K562 (cell line): ENCODE measurements at regions not wholly inside any gene's neighbourhood (a gene's known extent, or its start where the extent isn't known, plus 50 kb on each side); places are given as distances from the start of the nearest gene placed in this dataset.

Experiments used
- ATAC-seq: fragments of 200-7000 bp; cut with Tn5 transposase; 3 replicates; pipeline ENCODE4 v1.9.1; 2020; ENCODE audit warnings: moderate library complexity
- BruUV-seq: library from RNA; stranded (reverse); fragments of 400-500 nt; replicated peaks from 2 replicates; lab custom pipeline; 2021; lab: Mats Ljungman, UMichigan
- CTCF ChIA-PET: fragments of 300-600 bp; formaldehyde crosslinking; extraction: SDS; loops from one replicate; lab custom pipeline; 2021; ENCODE audit warnings: low intra/inter-chr PET ratio; lab: Yijun Ruan, JAX
- POLR2A ChIA-PET: fragments of 300-600, 350-650 bp; sonication (Branson Sonifier 250); formaldehyde crosslinking; extraction: SDS; loops from one replicate; lab custom pipeline; 2021; ENCODE audit warnings: antibody characterized with exemption, inconsistent platforms; lab: Yijun Ruan, JAX
- DNase-seq, 4 experiments: peaks; one replicate each; pipeline versions ENCODE4 v3.0.0 to v3.0.0-alpha.2; 2011 to 2018; ENCODE audit warnings: low spot score in 3 of 4, mixed read lengths in 3 of 4; ENCODE audit errors: extremely low read depth in 1 of 4
- FAIRE-seq: peaks from 2 replicates; lab custom pipeline; 2011; peaks lifted over from hg19 to GRCh38; lab: Jason Lieb, UNC
- H2AFZ ChIP-seq: 2 replicates; pipeline ENCODE4 v1.6.0; 2011; ENCODE audit warnings: low read depth, low read length, control low read depth, inconsistent platforms
- H3K27ac ChIP-seq: fragments of 200-600 bp; 3 replicates; pipeline ENCODE4 v1.8.0; 2011; ENCODE audit warnings: low read depth, mild to moderate bottlenecking, control low read depth, inconsistent platforms, low read length, moderate library complexity, mixed read lengths; ENCODE audit errors: extremely low read depth
- H3K27me3 ChIP-seq, 2 experiments: fragments of 300-600 bp in 1 of 2; 2 replicates in 1 of 2; 3 replicates in 1 of 2; pipeline versions ENCODE4 v1.6.0 to v1.8.0; 2011; ENCODE audit warnings: inconsistent platforms in 2 of 2, low read length in 2 of 2, mild to moderate bottlenecking in 1 of 2, mixed read lengths in 1 of 2, moderate library complexity in 1 of 2; ENCODE audit not compliant: control insufficient read depth in 2 of 2, insufficient read depth in 2 of 2
- H3K36me3 ChIP-seq: fragments of 300-600 bp; 3 replicates; pipeline ENCODE4 v1.8.0; 2011; ENCODE audit warnings: mild to moderate bottlenecking, low read length, inconsistent platforms; ENCODE audit not compliant: control insufficient read depth, insufficient read depth
- H3K4me1 ChIP-seq, 2 experiments: fragments of 200-600 bp in 1 of 2; replicated peaks in 1 of 2; 2 replicates in 1 of 2; 3 replicates in 1 of 2; pipeline versions ENCODE4 v1.5.1 to v1.8.0; 2011; ENCODE audit warnings: inconsistent platforms in 2 of 2, low read length in 2 of 2, mild to moderate bottlenecking in 1 of 2, mixed read lengths in 1 of 2, moderate library complexity in 1 of 2; ENCODE audit not compliant: control insufficient read depth in 2 of 2, insufficient read depth in 2 of 2
- H3K4me2 ChIP-seq: 2 replicates; pipeline ENCODE4 v1.6.1; 2011; ENCODE audit warnings: low read length, control low read depth, inconsistent platforms, mixed read lengths; ENCODE audit not compliant: insufficient read depth
- H3K4me3 ChIP-seq: fragments of 200-600 bp; sonication (generic), shearing (Covaris generic); 2 replicates; pipeline ENCODE4 v1.5.1; 2016; ENCODE audit warnings: control low read depth, inconsistent platforms
- H3K79me2 ChIP-seq: fragments of 200-600 bp; 3 replicates; pipeline ENCODE4 v1.8.0; 2011; ENCODE audit warnings: low read length, inconsistent platforms; ENCODE audit not compliant: control insufficient read depth, insufficient read depth
- H3K9ac ChIP-seq, 2 experiments: 2 replicates each; pipeline versions ENCODE4 v1.6.0 to v1.6.1; 2011; ENCODE audit warnings: low read depth in 2 of 2, low read length in 2 of 2, control low read depth in 1 of 2, inconsistent platforms in 1 of 2, mild to moderate bottlenecking in 1 of 2, mixed read lengths in 1 of 2; ENCODE audit not compliant: insufficient read depth in 1 of 2
- H3K9me1 ChIP-seq: one replicate; pipeline ENCODE4 v1.6.0; 2011; ENCODE audit warnings: inconsistent platforms, mild to moderate bottlenecking, low read length, moderate library complexity; ENCODE audit not compliant: control insufficient read depth, insufficient read depth
- H3K9me3 ChIP-seq: replicated peaks from 2 replicates; pipeline ENCODE4 v1.5.1; 2011; ENCODE audit warnings: low read depth, low read length, inconsistent platforms; ENCODE audit not compliant: control insufficient read depth, insufficient read depth
- H4K20me1 ChIP-seq: replicated peaks from 2 replicates; pipeline ENCODE4 v1.6.1; 2011; ENCODE audit warnings: low read length, inconsistent platforms, mixed read lengths; ENCODE audit not compliant: control insufficient read depth, insufficient read depth
- CEBPB ChIP-seq: fragments of 450-650 bp; IDR thresholded peaks from 2 replicates; pipeline ENCODE4 v1.6.1; 2016; ENCODE audit warnings: missing genetic modification characterization, missing compliant biosample characterization
- CEBPG ChIP-seq, 3 experiments: fragments of 200-800 bp in 1 of 3; sonication (Bioruptor generic) in 1 of 3; sonication (generic) in 1 of 3; formaldehyde crosslinking in 1 of 3; IDR thresholded peaks in 2 of 3; conservative IDR thresholded peaks in 1 of 3; 2 replicates each; pipeline versions ENCODE4 v1.6.1 to v1.8.0; 2016 to 2022; ENCODE audit warnings: missing compliant biosample characterization in 2 of 3, missing genetic modification characterization in 2 of 3, mild to moderate bottlenecking in 1 of 3, missing genetic modification reagents in 1 of 3
- CLOCK ChIP-seq: fragments of 250-450 bp; sonication (Bioruptor Pico); IDR thresholded peaks from 2 replicates; pipeline ENCODE4 v1.4.0; 2020; ENCODE audit warnings: mild to moderate bottlenecking, moderate library complexity, borderline replicate concordance
- KLF16 ChIP-seq: IDR thresholded peaks from 2 replicates; pipeline ENCODE4 v1.6.1; 2016; ENCODE audit warnings: antibody characterized with exemption
- NR1H2 ChIP-seq: sonication (generic); formaldehyde crosslinking; IDR thresholded peaks from 2 replicates; pipeline ENCODE4 v1.4.0; 2020; ENCODE audit warnings: mild to moderate bottlenecking, missing genetic modification reagents
- OTX1 ChIP-seq: fragments of 450-650 bp; formaldehyde crosslinking; IDR thresholded peaks from 2 replicates; pipeline ENCODE4 v1.4.0; 2022; ENCODE audit warnings: mild to moderate bottlenecking
- THAP7 ChIP-seq: fragments of 250-450 bp; sonication (Bioruptor Pico); IDR thresholded peaks from 2 replicates; pipeline ENCODE4 v1.5.0; 2021
- ZBTB7A ChIP-seq: IDR thresholded peaks from 2 replicates; pipeline ENCODE4 v1.6.1; 2011; ENCODE audit warnings: low read depth, mild to moderate bottlenecking, low read length, moderate library complexity, borderline replicate concordance; ENCODE audit not compliant: control insufficient read depth
- WGBS: fragments of 100-300 bp; shearing (Covaris generic); methylation state at CpG from one replicate; pipeline ENCODE4 v1.1.6; 2016; ENCODE audit warnings: low coverage, mixed read lengths; ENCODE audit not compliant: insufficient coverage; ENCODE audit errors: missing lambda C conversion rate; 5-methylcytosine and 5-hydroxymethylcytosine counted together
- in situ Hi-C: fragments of 300-500 bp; cut with MboI; formaldehyde crosslinking; loops from 4 replicates; pipeline ENCODE4 v1.15.0; 2018; ENCODE audit warnings: inconsistent platforms, mixed read lengths
- intact Hi-C: fragments of 100-400 bp; cut with micrococcal nuclease; formaldehyde crosslinking; loops from 2 replicates; pipeline ENCODE4 v1.14.2; 2022

GRCh38 chr14:22318951-22319350 lies 270.1 kb downstream of the DAD1 start (continued):
- no peak for TF ChIP-seq CLOCK (CRISPR knock-in tag)
- TF ChIP-seq THAP7 (CRISPR knock-in tag): no peak
- TF ChIP-seq OTX1: no peak
- TF ChIP-seq NR1H2 (CRISPR knock-in tag): no peak
- TF ChIP-seq ZBTB7A: no peak

GRCh38 chr14:22316473-22316872 lies 272.6 kb downstream of the DAD1 start:
- no peak overlapping the region for H3K9ac ChIP-seq
- H4K20me1 ChIP-seq: no peaks in the 10 kb centered on the region; the same call in 1 of the 2 replicates
- CTCF ChIA-PET: no interaction called here
- H3K36me3 ChIP-seq: no peaks in the 10 kb centered on the region
- POLR2A ChIA-PET: no interaction called here
- no peaks in the 10 kb centered on the region for H3K9me1 ChIP-seq
- intact Hi-C loops (loop anchor here (5.0 kb wide), 1 partner anchor 156 kb away; no protein-coding TSS in a partner anchor), in situ Hi-C loops (loop anchor here (5.0 kb wide), 1 partner anchor 66 kb away; no protein-coding TSS in a partner anchor)
- H3K4me3 ChIP-seq: no peak overlapping the region
- TF ChIP-seq CEBPB (tag): peak; percentile 73
- no peak for TF ChIP-seq KLF16
- no peak for TF ChIP-seq CEBPG (CRISPR knock-in tag; IDR thresholded peaks at IDR 0.05)
- peak in 1 of 2 experiments; percentile 82; a peak in 2 of 4 replicates for TF ChIP-seq CEBPG (tag; conservative IDR thresholded peaks at IDR 0.05 in 1 of 2, IDR thresholded peaks at IDR 0.05 in 1 of 2)
- no peaks in the 10 kb centered on the region for H3K79me2 ChIP-seq
- no peaks in the 10 kb centered on the region for H3K4me1 ChIP-seq
- H2AFZ ChIP-seq: no peak overlapping the region
- no peak overlapping the region for H3K4me2 ChIP-seq
- H3K27ac ChIP-seq: no peak overlapping the region
- WGBS: 50% methylated on average over 1 of the region's 1 CpG
- no peaks in the 10 kb centered on the region for H3K27me3 ChIP-seq
- DNase-seq (no peak), ATAC-seq (no peak), FAIRE-seq (no peak)
- H3K9me3 ChIP-seq: no peaks in the 10 kb centered on the region
- no TSS peak for BruUV-seq
